ENCODE measurements at regions not wholly inside any gene's neighbourhood (a gene's known extent, or its start where the extent isn't known, plus 50 kb on each side); places are given as distances from the start of the nearest gene placed in this dataset.

- ATAC-seq (no peak), DNase-seq (no peak)
- no peak for TF ChIP-seq CTCF (IDR thresholded peaks at IDR 0.05)
- Histone ChIP-seq H3K27ac (no peak overlapping the region), H3K9me3 (no peaks in the 10 kb centered on the region), H3K4me1 (peaks cover 0 to 4% (median 0%) of the 10 kb centered on the region in 9 donors), H3K36me3 (no peaks in the 10 kb centered on the region), H3K27me3 (no peaks in the 10 kb centered on the region), H3K4me3 (no peak overlapping the region)
- 68 to 79% methylated on average over 2 of the region's 2 CpGs for WGBS, 2 donors
- intact Hi-C loops (cut with DNase I), result no loop called here
Measured at GRCh38 chr6:4589295-4589694, 186.9 kb upstream of the CDYL start.

GRCh38 chr6:4588581-4588980 is 187.6 kb upstream of the CDYL start:
- WGBS, 2 donors, result 80 to 95% methylated on average over 7 of the region's 7 CpGs
- intact Hi-C loops (cut with DNase I), result no loop called here
- Histone ChIP-seq H3K36me3 (no peaks in the 10 kb centered on the region), H3K4me1 (peaks cover 0 to 6% (median 0%) of the 10 kb centered on the region in 9 donors), H3K9me3 (no peaks in the 10 kb centered on the region), H3K27ac (no peak overlapping the region), H3K4me3 (no peak overlapping the region), H3K27me3 (no peaks in the 10 kb centered on the region)
- TF ChIP-seq CTCF (IDR thresholded peaks at IDR 0.05), result no peak
- no peak for DNase-seq
- no peak for ATAC-seq

DNA sequence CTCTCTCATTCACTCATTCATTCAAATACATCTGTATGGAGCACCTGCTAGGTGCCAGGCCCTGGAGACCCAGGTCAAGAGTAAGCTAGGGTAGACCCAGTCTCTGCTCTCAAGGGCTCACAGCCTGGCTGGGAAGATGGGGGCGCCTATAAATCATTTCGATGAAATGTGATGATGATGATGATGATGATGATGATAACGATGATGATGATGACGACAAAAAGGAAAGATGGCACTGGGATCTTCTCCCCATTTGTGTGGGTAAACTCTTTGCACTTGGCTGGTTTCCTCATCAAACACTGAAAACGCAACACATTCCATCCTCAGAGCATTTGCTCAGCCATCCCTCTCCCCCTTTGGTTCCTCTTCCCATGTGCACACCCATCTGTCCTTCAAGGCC is 188.0 kb upstream of the CDYL start:
- no peak overlapping the region for H3K27ac ChIP-seq
- no peak for TF ChIP-seq CTCF (IDR thresholded peaks at IDR 0.05)

DNA sequence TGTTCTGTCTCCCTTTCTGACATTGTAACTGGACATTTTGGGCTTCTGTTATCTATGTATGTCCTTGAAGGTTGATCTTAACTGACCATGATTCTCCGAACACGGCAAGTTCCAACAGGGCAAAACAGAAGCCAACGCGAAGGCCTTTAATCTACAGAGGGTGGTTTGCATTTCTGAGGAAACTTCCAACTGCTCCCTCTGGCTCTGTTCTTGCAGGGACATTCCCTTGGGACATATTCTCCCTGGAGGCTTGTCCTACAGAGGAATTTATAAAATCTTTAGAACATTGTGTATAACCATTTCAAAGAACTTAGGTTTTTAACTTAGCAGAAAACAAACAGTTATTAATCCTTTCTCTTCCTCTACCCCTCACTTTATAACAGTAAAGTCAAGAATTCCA is 189.0 kb upstream of the CDYL start:
- DNase-seq (no peak), ATAC-seq (no peak)
- H3K4me1 ChIP-seq, result peaks cover 0 to 20% (median 0%) of the 10 kb centered on the region in 9 donors
- H3K27me3 ChIP-seq, result no peaks in the 10 kb centered on the region
- H3K27ac ChIP-seq, result no peak overlapping the region
- H3K9me3 ChIP-seq, result peaks cover 0 to 2% (median 0%) of the 10 kb centered on the region in 11 donors
- H3K4me3 ChIP-seq, result no peak overlapping the region
- TF ChIP-seq CTCF (IDR thresholded peaks at IDR 0.05), result no peak
- no peaks in the 10 kb centered on the region for H3K36me3 ChIP-seq
- WGBS, 2 donors, result 56 to 84% methylated on average over 4 of the region's 4 CpGs
- intact Hi-C loops (cut with DNase I), result no loop called here

More for the DNA sequence above, 188.0 kb upstream of the CDYL start:
- Histone ChIP-seq H3K27me3 (no peaks in the 10 kb centered on the region), H3K4me1 (peaks cover 0 to 10% (median 0%) of the 10 kb centered on the region in 9 donors), H3K9me3 (no peaks in the 10 kb centered on the region), H3K36me3 (no peaks in the 10 kb centered on the region), H3K4me3 (no peak overlapping the region)
- ATAC-seq (no peak), DNase-seq (no peak)
- intact Hi-C loops (cut with DNase I), result no loop called here
- WGBS, 2 donors, result 89 to 95% methylated on average over 5 of the region's 5 CpGs

Measured in heart right ventricle (tissue), 16 donors.